ENCODE measurements at regions not wholly inside any gene's neighbourhood (a gene's known extent, or its start where the extent isn't known, plus 50 kb on each side); places are given as distances from the start of the nearest gene placed in this dataset.

DNA sequence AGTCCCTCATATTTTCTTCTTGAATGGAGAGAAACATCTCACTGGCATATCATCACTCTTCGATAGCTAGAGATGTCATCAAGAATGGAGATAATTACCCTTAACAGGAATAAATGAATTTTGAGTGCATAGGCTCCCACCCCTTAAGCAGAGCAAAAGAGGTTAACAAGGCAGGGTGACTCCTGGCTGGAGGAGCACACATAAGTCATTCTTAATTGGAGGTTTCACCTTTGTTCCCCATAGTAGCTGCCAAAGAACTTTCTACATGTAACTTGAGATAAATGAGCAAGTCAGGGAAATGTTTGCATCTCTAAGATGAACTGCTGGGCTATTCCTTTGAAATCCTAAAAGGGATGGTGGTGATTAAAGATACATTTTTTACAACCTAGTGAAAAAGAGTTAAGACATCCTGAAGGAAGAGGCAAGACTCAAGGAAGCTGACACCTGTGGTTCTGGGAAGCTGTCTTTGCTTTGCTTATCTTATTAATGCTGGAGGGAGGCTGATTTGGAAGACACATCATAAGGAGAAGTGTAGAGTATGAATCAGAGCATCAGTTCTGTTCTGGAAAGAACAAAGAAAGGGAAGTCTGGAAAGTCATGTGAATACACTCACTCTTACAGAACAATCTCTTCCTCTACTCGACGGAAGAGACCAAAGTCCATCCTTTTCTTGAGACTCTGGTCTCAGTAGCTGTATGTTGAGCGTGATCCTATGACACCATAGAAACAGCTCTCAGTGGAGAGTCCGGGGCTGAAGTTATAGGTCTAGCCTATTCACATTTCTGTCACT lies 326.3 kb downstream of the OSTF1 start:
- Histone ChIP-seq H3K9me3 (replicated peaks) (no peaks in the 10 kb centered on the region), H3K4me3 (no peak overlapping the region), H3K36me3 (no peaks in the 10 kb centered on the region), H3K27ac (replicated peaks) (no peak overlapping the region), H3K4me1 (no peaks in the 10 kb centered on the region), H3K27me3 (ENCODE audit: low read depth) (no peaks in the 10 kb centered on the region)
- intact Hi-C loops (cut with micrococcal nuclease) = no loop called here
- TF ChIP-seq, protein P1, sequence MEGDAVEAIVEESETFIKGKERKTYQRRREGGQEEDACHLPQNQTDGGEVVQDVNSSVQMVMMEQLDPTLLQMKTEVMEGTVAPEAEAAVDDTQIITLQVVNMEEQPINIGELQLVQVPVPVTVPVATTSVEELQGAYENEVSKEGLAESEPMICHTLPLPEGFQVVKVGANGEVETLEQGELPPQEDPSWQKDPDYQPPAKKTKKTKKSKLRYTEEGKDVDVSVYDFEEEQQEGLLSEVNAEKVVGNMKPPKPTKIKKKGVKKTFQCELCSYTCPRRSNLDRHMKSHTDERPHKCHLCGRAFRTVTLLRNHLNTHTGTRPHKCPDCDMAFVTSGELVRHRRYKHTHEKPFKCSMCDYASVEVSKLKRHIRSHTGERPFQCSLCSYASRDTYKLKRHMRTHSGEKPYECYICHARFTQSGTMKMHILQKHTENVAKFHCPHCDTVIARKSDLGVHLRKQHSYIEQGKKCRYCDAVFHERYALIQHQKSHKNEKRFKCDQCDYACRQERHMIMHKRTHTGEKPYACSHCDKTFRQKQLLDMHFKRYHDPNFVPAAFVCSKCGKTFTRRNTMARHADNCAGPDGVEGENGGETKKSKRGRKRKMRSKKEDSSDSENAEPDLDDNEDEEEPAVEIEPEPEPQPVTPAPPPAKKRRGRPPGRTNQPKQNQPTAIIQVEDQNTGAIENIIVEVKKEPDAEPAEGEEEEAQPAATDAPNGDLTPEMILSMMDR (IDR thresholded peaks at IDR 0.05; ENCODE audit: borderline replicate concordance) = no peak
- DNase-seq = no peak

DNA sequence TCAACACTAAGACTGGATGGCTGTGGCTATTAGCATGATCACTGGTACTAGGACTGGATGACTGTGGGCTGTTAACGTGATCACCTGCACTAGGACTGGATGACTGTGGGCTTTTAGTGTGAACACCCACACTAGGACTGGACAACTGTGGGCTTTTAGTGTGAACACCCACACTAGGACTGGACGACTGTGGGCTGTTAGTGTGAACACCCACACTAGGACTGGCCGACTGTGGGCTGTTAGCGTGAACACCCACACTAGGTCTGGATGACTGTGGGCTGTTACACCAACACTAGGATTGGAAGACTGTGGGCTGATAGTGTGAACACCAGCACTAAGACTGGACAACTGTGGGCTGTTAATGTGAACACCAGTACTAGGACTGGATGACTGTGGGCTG lies 329.2 kb downstream of the OSTF1 start:
- no peaks in the 10 kb centered on the region for H3K4me1 ChIP-seq
- H3K36me3 ChIP-seq = no peaks in the 10 kb centered on the region
- intact Hi-C loops (cut with micrococcal nuclease) = no loop called here
- no peak overlapping the region for H3K27ac ChIP-seq (replicated peaks)
- TF ChIP-seq, protein P1 (IDR thresholded peaks at IDR 0.05; ENCODE audit: borderline replicate concordance) = no peak
- no peaks in the 10 kb centered on the region for H3K9me3 ChIP-seq (replicated peaks)
- no peaks in the 10 kb centered on the region for H3K27me3 ChIP-seq (ENCODE audit: low read depth)
- no peak overlapping the region for H3K4me3 ChIP-seq
- DNase-seq = no peak

GRCh38 chr9:75418518-75418917 lies 330.2 kb downstream of the OSTF1 start:
- TF ChIP-seq, protein P1 (IDR thresholded peaks at IDR 0.05; ENCODE audit: borderline replicate concordance) = no peak
- no peak overlapping the region for H3K4me3 ChIP-seq
- H3K4me1 ChIP-seq = no peaks in the 10 kb centered on the region
- H3K9me3 ChIP-seq (replicated peaks) = no peaks in the 10 kb centered on the region
- no peak overlapping the region for H3K27ac ChIP-seq (replicated peaks)
- H3K27me3 ChIP-seq (ENCODE audit: low read depth) = no peaks in the 10 kb centered on the region
- no peaks in the 10 kb centered on the region for H3K36me3 ChIP-seq
- intact Hi-C loops (cut with micrococcal nuclease) = no loop called here
- no peak for DNase-seq

DNA sequence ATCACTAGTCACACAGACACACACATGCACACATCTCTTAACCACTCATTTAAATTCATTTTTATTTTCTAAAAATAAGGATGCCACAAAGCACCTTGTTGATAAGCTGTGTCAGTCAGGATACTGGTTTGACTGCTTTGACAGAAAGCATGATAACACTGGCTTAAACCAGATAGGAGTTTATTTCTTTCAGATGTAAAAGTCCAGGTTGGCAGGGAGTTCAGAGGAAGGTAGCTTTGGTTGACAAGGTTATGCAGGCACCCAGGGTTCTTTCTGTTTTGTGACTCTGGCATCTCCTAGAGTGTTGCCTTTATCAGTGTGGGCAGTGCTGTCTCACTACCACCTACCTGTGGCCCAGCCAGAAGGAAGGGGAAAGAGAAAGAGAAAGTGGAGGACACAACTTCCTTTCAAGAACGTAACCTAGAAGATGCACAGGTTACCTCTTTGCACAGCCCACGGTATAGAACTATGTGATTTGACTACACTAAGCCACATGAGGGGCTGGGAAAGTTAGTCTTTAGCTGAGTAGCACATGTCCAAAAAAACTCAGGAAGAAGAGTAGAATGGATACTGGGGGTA lies 334.7 kb downstream of the OSTF1 start:
- H3K4me3 ChIP-seq = no peak overlapping the region
- H3K4me1 ChIP-seq = no peaks in the 10 kb centered on the region
- DNase-seq = no peak
- H3K27me3 ChIP-seq (ENCODE audit: low read depth) = peaks cover 6% of the 10 kb centered on the region
- TF ChIP-seq, protein P1 (IDR thresholded peaks at IDR 0.05; ENCODE audit: borderline replicate concordance) = no peak
- H3K9me3 ChIP-seq (replicated peaks) = no peaks in the 10 kb centered on the region
- intact Hi-C loops (cut with micrococcal nuclease) = no loop called here
- H3K36me3 ChIP-seq = no peaks in the 10 kb centered on the region
- H3K27ac ChIP-seq (replicated peaks) = no peak overlapping the region

GRCh38 chr9:75429531-75430475 lies 341.5 kb downstream of the OSTF1 start:
- TF ChIP-seq, protein P1 (IDR thresholded peaks at IDR 0.05; ENCODE audit: borderline replicate concordance) = no peak
- peaks cover 34% of the 10 kb centered on the region for H3K4me1 ChIP-seq
- no peak overlapping the region for H3K4me3 ChIP-seq
- H3K27me3 ChIP-seq (ENCODE audit: low read depth) = no peaks in the 10 kb centered on the region
- no peak for DNase-seq
- intact Hi-C loops (cut with micrococcal nuclease) = no loop called here
- no peaks in the 10 kb centered on the region for H3K9me3 ChIP-seq (replicated peaks)
- peak overlapping the region; percentile 78 for H3K27ac ChIP-seq (replicated peaks)
- no peaks in the 10 kb centered on the region for H3K36me3 ChIP-seq

Measured in left ventricle myocardium inferior (tissue), 1 donor.